Fibroblast of mammary gland (primary cell): ENCODE measurements at regions not wholly inside any gene's neighbourhood (a gene's known extent, or its start where the extent isn't known, plus 50 kb on each side); places are given as distances from the start of the nearest gene placed in this dataset.

Source experiments
- DNase-seq: peaks from one replicate; pipeline ENCODE4 v3.0.0-alpha.2; 2010; ENCODE audit warnings: low read depth
- H3K4me3 ChIP-seq: 2 replicates; pipeline ENCODE4 v1.5.1; 2011; ENCODE audit warnings: low read depth, mild to moderate bottlenecking, low read length, moderate library complexity; ENCODE audit not compliant: control insufficient read depth
- CTCF ChIP-seq: conservative IDR thresholded peaks from 2 replicates; pipeline ENCODE4 v1.5.1; 2011; ENCODE audit warnings: low read depth, low read length, inconsistent platforms; ENCODE audit not compliant: control insufficient read depth, insufficient read depth

GRCh38 chr6:99165838-99166237 lies 183.6 kb downstream of the FAXC start:
- no peak overlapping the region for H3K4me3 ChIP-seq
- DNase-seq: no peak
- TF ChIP-seq CTCF: no peak

- TF ChIP-seq CTCF: no peak
- DNase-seq: no peak
- no peak overlapping the region for H3K4me3 ChIP-seq
Observed at GRCh38 chr6:99152347-99152643, 197.2 kb downstream of the FAXC start.

GRCh38 chr6:99151634-99152346 lies 197.7 kb downstream of the FAXC start:
- DNase-seq: peak; percentile 33
- no peak overlapping the region for H3K4me3 ChIP-seq
- TF ChIP-seq CTCF: peak; percentile 56

- TF ChIP-seq CTCF: no peak
- no peak overlapping the region for H3K4me3 ChIP-seq
- no peak for DNase-seq
Observed at GRCh38 chr6:99148761-99149160, 200.7 kb downstream of the FAXC start.

GRCh38 chr6:99148111-99148510 lies 200.4 kb upstream of the FBXL4 start:
- DNase-seq: no peak

GRCh38 chr6:99147206-99147605 lies 199.5 kb upstream of the FBXL4 start:
- DNase-seq: no peak
- H3K4me3 ChIP-seq: no peak overlapping the region
- TF ChIP-seq CTCF: no peak

More at GRCh38 chr6:99148111-99148510, 200.4 kb upstream of the FBXL4 start:
- no peak for TF ChIP-seq CTCF
- no peak overlapping the region for H3K4me3 ChIP-seq

GRCh38 chr6:99146711-99147110 lies 199.0 kb upstream of the FBXL4 start:
- DNase-seq: no peak
- TF ChIP-seq CTCF: no peak
- H3K4me3 ChIP-seq: no peak overlapping the region
